B cell (primary cell): ENCODE measurements at regions not wholly inside any gene's neighbourhood (a gene's known extent, or its start where the extent isn't known, plus 50 kb on each side); places are given as distances from the start of the nearest gene placed in this dataset.

ENCODE experiments used
- CTCF ChIP-seq: fragments of 200-600 bp; IDR thresholded peaks from one replicate; pipeline ENCODE4 v1.8.0; 2022; ENCODE audit warnings: antibody characterized with exemption, mild to moderate bottlenecking
- EZH2 ChIP-seq: IDR thresholded peaks from 2 replicates; pipeline ENCODE4 v1.6.1; 2012; ENCODE audit warnings: borderline replicate concordance, low read depth, mild to moderate bottlenecking, moderate library complexity, low read length; ENCODE audit not compliant: insufficient read depth, poor library complexity, severe bottlenecking

DNA sequence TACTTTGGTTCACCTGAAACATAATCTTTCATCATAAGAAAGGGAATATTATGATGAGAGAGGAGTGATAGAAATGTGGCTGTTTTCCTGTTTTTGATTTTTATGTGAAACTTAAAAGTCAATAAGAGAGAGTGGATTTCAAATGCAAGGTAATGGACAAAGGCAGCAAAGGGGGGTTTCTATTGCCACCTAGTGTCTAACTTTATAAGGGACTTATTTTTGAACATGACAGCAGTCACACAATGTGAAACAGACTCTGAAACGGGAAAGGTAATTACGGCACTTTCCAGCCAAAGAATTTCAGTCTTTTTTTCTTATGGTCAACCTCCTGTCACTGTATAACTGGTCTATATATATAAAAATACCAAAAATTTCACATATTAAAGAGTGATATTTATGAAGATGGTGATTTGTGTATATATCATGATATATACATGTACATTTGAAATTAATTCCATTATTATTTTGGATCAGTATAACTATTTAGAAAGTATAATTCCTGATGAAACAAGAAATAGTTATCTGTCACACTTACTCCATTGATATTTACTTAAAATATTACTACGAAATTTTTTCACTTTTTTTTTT lies 127.1 kb downstream of the FBXO8 start:
- TF ChIP-seq CTCF: peak; percentile 69
- TF ChIP-seq EZH2: no peak
